ENCODE measurements at regions not wholly inside any gene's neighbourhood (a gene's known extent, or its start where the extent isn't known, plus 50 kb on each side); places are given as distances from the start of the nearest gene placed in this dataset.

DNA sequence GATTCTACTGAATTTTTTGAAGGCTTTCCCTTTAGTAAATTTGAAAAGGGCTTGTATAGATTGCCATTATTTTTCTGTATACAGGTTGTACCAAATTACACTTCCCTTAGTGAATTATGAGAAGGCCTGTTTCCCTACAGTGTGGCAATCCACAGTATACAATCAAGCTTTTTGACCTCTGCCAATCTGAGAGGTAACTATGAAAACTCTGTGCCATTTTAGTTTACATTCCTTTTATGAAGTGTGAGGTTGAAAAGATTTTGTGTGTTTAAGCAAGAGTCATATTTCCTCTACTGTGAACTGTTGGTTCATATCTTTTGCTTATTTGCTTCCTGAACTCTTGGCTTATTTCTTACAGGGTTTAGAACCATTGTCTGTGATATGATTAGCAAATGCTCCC is 432.5 kb downstream of the KCNA4 start:
- no peak overlapping the region for H3K4me2 ChIP-seq (ENCODE audit: low read length)
- no peaks in the 10 kb centered on the region for H3K9me3 ChIP-seq (ENCODE audit: insufficient read depth, low read depth, low read length)
- TF ChIP-seq, protein P1, sequence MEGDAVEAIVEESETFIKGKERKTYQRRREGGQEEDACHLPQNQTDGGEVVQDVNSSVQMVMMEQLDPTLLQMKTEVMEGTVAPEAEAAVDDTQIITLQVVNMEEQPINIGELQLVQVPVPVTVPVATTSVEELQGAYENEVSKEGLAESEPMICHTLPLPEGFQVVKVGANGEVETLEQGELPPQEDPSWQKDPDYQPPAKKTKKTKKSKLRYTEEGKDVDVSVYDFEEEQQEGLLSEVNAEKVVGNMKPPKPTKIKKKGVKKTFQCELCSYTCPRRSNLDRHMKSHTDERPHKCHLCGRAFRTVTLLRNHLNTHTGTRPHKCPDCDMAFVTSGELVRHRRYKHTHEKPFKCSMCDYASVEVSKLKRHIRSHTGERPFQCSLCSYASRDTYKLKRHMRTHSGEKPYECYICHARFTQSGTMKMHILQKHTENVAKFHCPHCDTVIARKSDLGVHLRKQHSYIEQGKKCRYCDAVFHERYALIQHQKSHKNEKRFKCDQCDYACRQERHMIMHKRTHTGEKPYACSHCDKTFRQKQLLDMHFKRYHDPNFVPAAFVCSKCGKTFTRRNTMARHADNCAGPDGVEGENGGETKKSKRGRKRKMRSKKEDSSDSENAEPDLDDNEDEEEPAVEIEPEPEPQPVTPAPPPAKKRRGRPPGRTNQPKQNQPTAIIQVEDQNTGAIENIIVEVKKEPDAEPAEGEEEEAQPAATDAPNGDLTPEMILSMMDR (IDR thresholded peaks at IDR 0.05; ENCODE audit: insufficient read depth, low read depth, low read length): no peak
- H4K20me1 ChIP-seq (ENCODE audit: insufficient read depth, low read length): no peaks in the 10 kb centered on the region
- H3K27ac ChIP-seq (ENCODE audit: low read depth, low read length): no peak overlapping the region
- H3K79me2 ChIP-seq (ENCODE audit: insufficient read depth, low read length): no peaks in the 10 kb centered on the region
- no peak overlapping the region for H3K9ac ChIP-seq (ENCODE audit: low read length)
- no peaks in the 10 kb centered on the region for H3K36me3 ChIP-seq (ENCODE audit: insufficient read depth, low read length)
- Mint-ChIP-seq H3K27me3 (ENCODE audit: low read depth, unreplicated experiment) (no peaks in the 10 kb centered on the region), H3K27ac (ENCODE audit: unreplicated experiment) (no peak overlapping the region), H3K9me3 (ENCODE audit: unreplicated experiment) (peaks cover under 1% of the 10 kb centered on the region), H3K4me3 (ENCODE audit: unreplicated experiment) (no peak overlapping the region), H3K4me1 (ENCODE audit: low read depth, unreplicated experiment) (no peaks in the 10 kb centered on the region), H3K36me3 (ENCODE audit: low read depth, unreplicated experiment) (no peaks in the 10 kb centered on the region)
- no peak overlapping the region for H2AFZ ChIP-seq (ENCODE audit: low read depth, low read length)
- H3K4me3 ChIP-seq (ENCODE audit: insufficient read depth, low read depth, low read length): no peak overlapping the region
- no peaks in the 10 kb centered on the region for H3K27me3 ChIP-seq (ENCODE audit: insufficient read depth, low read length)
- FAIRE-seq: no peak
- no peak for DNase-seq (ENCODE audit: low read depth)
- H3K4me1 ChIP-seq (ENCODE audit: insufficient read depth, low read length): no peaks in the 10 kb centered on the region

DNA sequence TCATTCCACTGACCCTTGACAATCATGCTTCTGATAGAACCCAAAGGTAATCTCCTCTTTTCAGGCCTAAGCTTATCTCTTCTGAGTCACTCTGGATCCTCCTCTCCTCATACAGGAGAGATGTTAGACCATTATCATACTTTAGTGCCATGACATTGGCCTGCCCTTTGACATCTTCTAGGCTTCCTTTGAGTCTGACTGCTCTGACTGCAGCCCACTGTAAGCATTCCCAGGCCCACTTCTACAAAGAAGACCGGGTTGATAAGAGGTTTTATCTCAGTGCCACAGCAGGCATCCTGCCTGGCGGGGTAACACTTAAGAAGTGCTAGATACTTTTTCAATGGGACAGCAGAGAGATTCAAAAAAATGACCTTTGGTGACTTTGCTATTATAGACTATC is 438.0 kb downstream of the KCNA4 start:
- Histone ChIP-seq H3K9ac (ENCODE audit: low read length) (no peak overlapping the region), H2AFZ (ENCODE audit: low read depth, low read length) (no peak overlapping the region), H3K4me2 (ENCODE audit: low read length) (no peak overlapping the region), H3K79me2 (ENCODE audit: insufficient read depth, low read length) (no peaks in the 10 kb centered on the region), H4K20me1 (ENCODE audit: insufficient read depth, low read length) (no peaks in the 10 kb centered on the region), H3K4me3 (ENCODE audit: insufficient read depth, low read depth, low read length) (no peak overlapping the region), H3K27me3 (ENCODE audit: insufficient read depth, low read length) (no peaks in the 10 kb centered on the region), H3K9me3 (ENCODE audit: insufficient read depth, low read depth, low read length) (no peaks in the 10 kb centered on the region), H3K27ac (ENCODE audit: low read depth, low read length) (no peak overlapping the region), H3K36me3 (ENCODE audit: insufficient read depth, low read length) (no peaks in the 10 kb centered on the region), H3K4me1 (ENCODE audit: insufficient read depth, low read length) (no peaks in the 10 kb centered on the region)
- no peaks in the 10 kb centered on the region for H3K4me1 Mint-ChIP-seq (ENCODE audit: low read depth, unreplicated experiment)
- no peak for TF ChIP-seq EZH2 (IDR thresholded peaks at IDR 0.05; ENCODE audit: insufficient read depth, low read length)
- TF ChIP-seq, protein P1 (IDR thresholded peaks at IDR 0.05; ENCODE audit: insufficient read depth, low read depth, low read length): no peak
- FAIRE-seq (no peak), DNase-seq (ENCODE audit: low read depth) (no peak)
- no peak overlapping the region for H3K4me3 Mint-ChIP-seq (ENCODE audit: unreplicated experiment)
- peaks cover 2% of the 10 kb centered on the region for H3K9me3 Mint-ChIP-seq (ENCODE audit: unreplicated experiment)
- H3K27me3 Mint-ChIP-seq (ENCODE audit: low read depth, unreplicated experiment): no peaks in the 10 kb centered on the region
- no peak overlapping the region for H3K27ac Mint-ChIP-seq (ENCODE audit: unreplicated experiment)
- no peaks in the 10 kb centered on the region for H3K36me3 Mint-ChIP-seq (ENCODE audit: low read depth, unreplicated experiment)

DNA sequence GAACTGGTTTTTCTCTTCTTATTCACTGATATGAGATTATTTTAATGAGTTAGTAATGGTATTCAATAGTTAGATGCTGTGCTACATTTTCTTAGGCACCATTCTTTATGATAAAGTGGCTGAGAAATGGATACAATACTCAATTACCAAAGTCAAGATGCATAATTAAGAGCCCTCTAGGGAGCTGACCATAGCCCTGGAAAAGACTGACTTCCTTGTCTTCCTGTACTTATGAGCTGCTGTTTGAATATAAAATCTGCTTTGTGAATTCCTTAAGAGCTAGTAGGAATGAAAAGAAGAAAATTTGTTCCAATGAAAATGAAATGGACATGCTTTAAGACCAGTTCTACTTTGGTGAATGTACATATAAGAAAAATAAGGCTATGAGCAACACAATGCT is 452.3 kb downstream of the KCNA4 start:
- no peak for FAIRE-seq
- Mint-ChIP-seq H3K27ac (ENCODE audit: unreplicated experiment) (no peak overlapping the region), H3K4me1 (ENCODE audit: low read depth, unreplicated experiment) (no peaks in the 10 kb centered on the region)

More for the DNA sequence above, 452.3 kb downstream of the KCNA4 start:
- Mint-ChIP-seq H3K4me3 (ENCODE audit: unreplicated experiment) (no peak overlapping the region), H3K9me3 (ENCODE audit: unreplicated experiment) (no peaks in the 10 kb centered on the region), H3K36me3 (ENCODE audit: low read depth, unreplicated experiment) (no peaks in the 10 kb centered on the region), H3K27me3 (ENCODE audit: low read depth, unreplicated experiment) (peaks cover 2% of the 10 kb centered on the region)
- no peak for DNase-seq (ENCODE audit: low read depth)
- no peak overlapping the region for H3K4me2 ChIP-seq (ENCODE audit: low read length)
- no peak overlapping the region for H3K4me3 ChIP-seq (ENCODE audit: insufficient read depth, low read depth, low read length)
- H4K20me1 ChIP-seq (ENCODE audit: insufficient read depth, low read length): no peaks in the 10 kb centered on the region
- no peak overlapping the region for H3K27ac ChIP-seq (ENCODE audit: low read depth, low read length)
- H3K9me3 ChIP-seq (ENCODE audit: insufficient read depth, low read depth, low read length): no peaks in the 10 kb centered on the region
- no peak overlapping the region for H2AFZ ChIP-seq (ENCODE audit: low read depth, low read length)
- H3K27me3 ChIP-seq (ENCODE audit: insufficient read depth, low read length): no peaks in the 10 kb centered on the region
- no peaks in the 10 kb centered on the region for H3K4me1 ChIP-seq (ENCODE audit: insufficient read depth, low read length)
- TF ChIP-seq, protein P1 (IDR thresholded peaks at IDR 0.05; ENCODE audit: insufficient read depth, low read depth, low read length): no peak
- TF ChIP-seq EZH2 (IDR thresholded peaks at IDR 0.05; ENCODE audit: insufficient read depth, low read length): no peak
- no peak overlapping the region for H3K9ac ChIP-seq (ENCODE audit: low read length)
- H3K36me3 ChIP-seq (ENCODE audit: insufficient read depth, low read length): no peaks in the 10 kb centered on the region
- H3K79me2 ChIP-seq (ENCODE audit: insufficient read depth, low read length): no peaks in the 10 kb centered on the region
